ENCODE measurements at regions not wholly inside any gene's neighbourhood (a gene's known extent, or its start where the extent isn't known, plus 50 kb on each side); places are given as distances from the start of the nearest gene placed in this dataset.

- no peaks in the 10 kb centered on the region for H3K79me2 ChIP-seq (ENCODE audit: control insufficient read depth in 1 of 2, insufficient read depth in 2 of 2, low read length in 2 of 2)
- FAIRE-seq: no peak
- 93% methylated on average over 7 of the region's 7 CpGs; no CpG with 5 or more reads in 1 of the 2 experiments for WGBS, 2 experiments (ENCODE audit: extremely low coverage in 1 of 2, insufficient coverage in 1 of 2, insufficient read length in 1 of 2, insufficient replicate concordance in 2 of 2, low coverage in 1 of 2, low lambda C conversion rate in 2 of 2, missing lambda C conversion rate in 1 of 2)
- no peak for TF ChIP-seq CTCF (IDR thresholded peaks at IDR 0.05; ENCODE audit: control extremely low read depth in 1 of 3, insufficient read depth in 1 of 3, low read depth in 1 of 3, low read length in 3 of 3)
These were observed 167.6 kb upstream of the FN1 start for GRCh38 chr2:215603440-215603839.

More at GRCh38 chr2:215603440-215603839, 167.6 kb upstream of the FN1 start:
- Histone ChIP-seq H4K8ac (ENCODE audit: extremely low read depth, insufficient read depth, low read length) (no peak overlapping the region), H3K27me3 (replicated peaks in 1 of 4; ENCODE audit: control insufficient read depth in 3 of 4, extremely low read depth in 1 of 4, insufficient read depth in 3 of 4, low read length in 3 of 4) (no peaks in the 10 kb centered on the region), H3K4ac (replicated peaks; ENCODE audit: insufficient read length, low read depth, low read length) (no peak overlapping the region), H4K91ac (replicated peaks; ENCODE audit: insufficient read length, low read length) (no peak overlapping the region), H4K5ac (ENCODE audit: insufficient read length, low read depth, low read length) (no peak overlapping the region), H3K9ac (replicated peaks in 1 of 4; ENCODE audit: extremely low read depth in 1 of 4, low read depth in 3 of 4, low read length in 3 of 4) (no peak overlapping the region), H3K23ac (ENCODE audit: insufficient read length) (no peak overlapping the region), H3K23me2 (ENCODE audit: low read depth, low read length) (no peaks in the 10 kb centered on the region), H3K4me1 (replicated peaks in 1 of 4; ENCODE audit: control insufficient read depth in 3 of 4, insufficient read depth in 4 of 4, low read length in 3 of 4) (no peaks in the 10 kb centered on the region), H4K20me1 (replicated peaks in 1 of 2; ENCODE audit: control insufficient read depth in 1 of 2, insufficient read depth in 2 of 2, low read length in 2 of 2) (no peaks in the 10 kb centered on the region), H3K18ac (ENCODE audit: extremely low read depth, low read length) (no peak overlapping the region), H3K4me3 (ENCODE audit: extremely low read depth in 1 of 4, insufficient read depth in 2 of 4, low read depth in 3 of 4, low read length in 4 of 4) (no peak overlapping the region), H3K14ac (ENCODE audit: insufficient read length) (no peak overlapping the region), H2BK20ac (ENCODE audit: low read length) (no peak overlapping the region), H2BK12ac (ENCODE audit: low read depth, low read length) (no peak overlapping the region), H2BK5ac (ENCODE audit: low read depth, low read length) (no peak overlapping the region), H3K9me3 (ENCODE audit: insufficient read depth in 2 of 2, low read depth in 1 of 2, low read length in 1 of 2) (no peaks in the 10 kb centered on the region), H3K36me3 (ENCODE audit: control insufficient read depth in 2 of 4, insufficient read depth in 4 of 4, low read length in 3 of 4) (no peaks in the 10 kb centered on the region), H3K27ac (ENCODE audit: low read depth, low read length) (no peak overlapping the region), H2BK15ac (ENCODE audit: low read length) (no peak overlapping the region), H3K56ac (replicated peaks; ENCODE audit: insufficient read length, low read depth, low read length) (no peak overlapping the region), H3K4me2 (ENCODE audit: insufficient read depth in 1 of 2, low read depth in 2 of 2, low read length in 2 of 2) (no peak overlapping the region), H2AK5ac (ENCODE audit: low read depth, low read length) (no peak overlapping the region), H2AFZ (ENCODE audit: low read length) (no peak overlapping the region), H3K79me1 (ENCODE audit: low read depth, low read length) (no peaks in the 10 kb centered on the region), H2BK120ac (replicated peaks; ENCODE audit: low read depth, low read length) (no peak overlapping the region)
- ChIA-PET CTCF (ENCODE audit: partially characterized antibody) (interaction anchor here (0.7 to 1.0 kb wide), 4 partner anchors 18 to 52 kb away, joined by 3 to 5 read pairs (median 4); no protein-coding TSS in a partner anchor), POLR2A (ENCODE audit: partially characterized antibody) (no interaction called here)
- no peak for DNase-seq (ENCODE audit: low read depth in 1 of 2, low spot score in 2 of 2)

Measured in H1 (cell line).